Tibial artery (tissue), 4 donors: ENCODE measurements at regions not wholly inside any gene's neighbourhood (a gene's known extent, or its start where the extent isn't known, plus 50 kb on each side); places are given as distances from the start of the nearest gene placed in this dataset.

Experiments
- DNase-seq, 2 donors: peaks; one replicate each; pipeline ENCODE4 v3.0.0-alpha.2; 2019
- H3K27ac ChIP-seq, 2 donors: fragments of 200-600 bp; sonication (generic) in 1 of 2; 1 replicate in 1 of 2; 2 replicates in 1 of 2; pipeline ENCODE4 v1.5.1; 2018 to 2019; ENCODE audit warnings: mild to moderate bottlenecking in 1 of 2
- H3K27me3 ChIP-seq, 2 donors: fragments of 200-600 bp; sonication (generic) in 1 of 2; one replicate each; pipeline versions ENCODE4 v1.5.1 to v1.6.0; 2016 to 2019
- H3K36me3 ChIP-seq, 3 donors: fragments of 200-600 bp; sonication (generic) in 2 of 3; one replicate each; pipeline ENCODE4 v1.5.1; 2016 to 2019; ENCODE audit warnings: mild to moderate bottlenecking in 2 of 3
- H3K4me1 ChIP-seq, 4 donors: fragments of 200-600 bp; sonication (generic) in 2 of 4; 1 replicate in 3 of 4; 2 replicates in 1 of 4; pipeline ENCODE4 v1.5.1; 2016 to 2019
- H3K4me3 ChIP-seq, 2 donors: fragments of 200-600 bp; sonication (generic) in 1 of 2; 1 replicate in 1 of 2; 2 replicates in 1 of 2; pipeline ENCODE4 v1.5.1; 2018 to 2019; ENCODE audit warnings: mild to moderate bottlenecking in 2 of 2
- H3K9me3 ChIP-seq, 3 donors: fragments of 200-600 bp; sonication (generic) in 1 of 3; one replicate each; pipeline ENCODE4 v1.5.1; 2016 to 2019
- intact Hi-C: fragments of 100-400 bp; cut with DNase I; formaldehyde crosslinking; loops from one replicate; pipeline ENCODE4 v1.15.0; 2023; ENCODE audit warnings: low total_unique reads
- TF ChIP-seq, protein P1 (sequence below), 2 experiments: fragments of 200-600 bp in 1 of 2; fragments of 450-650 bp in 1 of 2; IDR thresholded peaks; one replicate each; pipeline ENCODE4 v1.5.1; 2017 to 2019; ENCODE audit warnings: antibody characterized with exemption in 2 of 2, mild to moderate bottlenecking in 1 of 2, moderate library complexity in 1 of 2

DNA sequence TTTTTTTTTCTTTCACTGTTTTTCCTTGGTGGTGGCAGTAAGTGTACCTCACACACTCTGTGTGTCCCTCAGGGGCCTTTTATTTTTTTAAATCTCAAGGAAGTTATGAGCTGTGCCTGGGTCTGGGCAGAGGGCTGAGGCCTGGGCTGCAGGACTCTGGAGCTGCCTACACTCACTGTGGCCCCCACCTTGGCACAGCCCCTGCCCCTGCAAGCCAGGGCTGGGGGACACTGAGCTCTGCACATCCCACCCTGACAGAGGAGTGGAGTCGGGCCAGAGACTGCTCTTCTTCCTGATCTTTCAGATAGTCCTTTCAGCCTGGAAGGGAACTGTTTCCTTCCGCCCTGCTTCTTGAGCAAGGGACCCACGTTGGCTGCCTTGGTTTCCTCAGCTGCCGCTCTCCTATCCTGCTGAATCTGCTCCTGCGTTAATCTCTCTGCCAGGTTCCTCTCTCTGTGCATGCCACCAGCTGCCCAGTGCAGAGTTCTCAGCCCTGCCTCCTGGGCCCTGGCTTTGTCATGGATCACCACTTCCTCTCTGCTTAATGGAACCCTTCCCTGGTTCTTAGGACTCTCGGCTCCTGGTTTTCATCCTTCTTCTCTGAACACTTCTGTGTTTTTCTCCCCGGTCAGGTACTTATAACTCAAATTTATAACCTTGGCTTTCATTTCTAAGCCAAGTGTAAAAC lies 502.3 kb downstream of the DIRAS2 start:
- intact Hi-C loops, result no loop called here
- H3K4me3 ChIP-seq, result no peak overlapping the region
- DNase-seq, result peak in 1 of 2 donors; percentile 22

DNA sequence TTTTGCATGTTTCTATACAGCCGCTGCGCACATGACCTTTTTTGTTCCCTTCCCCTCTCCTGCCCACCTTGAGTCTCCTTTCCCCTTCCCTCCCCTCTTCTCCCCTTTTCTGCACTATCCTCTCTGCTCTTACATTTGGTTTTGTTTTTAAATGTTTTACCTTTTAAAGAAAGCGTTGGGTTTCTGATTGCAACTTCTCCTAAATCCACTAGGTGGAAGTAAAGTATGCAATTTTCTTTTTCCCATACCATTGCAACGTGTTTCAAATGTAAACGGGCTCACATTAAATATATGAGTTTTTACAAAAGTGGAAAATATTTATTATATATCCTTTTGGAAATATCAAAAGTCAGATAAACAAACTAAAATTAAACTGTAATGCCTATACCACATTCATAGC lies 500.9 kb downstream of the DIRAS2 start:
- DNase-seq, result no peak
- TF ChIP-seq, protein P1, sequence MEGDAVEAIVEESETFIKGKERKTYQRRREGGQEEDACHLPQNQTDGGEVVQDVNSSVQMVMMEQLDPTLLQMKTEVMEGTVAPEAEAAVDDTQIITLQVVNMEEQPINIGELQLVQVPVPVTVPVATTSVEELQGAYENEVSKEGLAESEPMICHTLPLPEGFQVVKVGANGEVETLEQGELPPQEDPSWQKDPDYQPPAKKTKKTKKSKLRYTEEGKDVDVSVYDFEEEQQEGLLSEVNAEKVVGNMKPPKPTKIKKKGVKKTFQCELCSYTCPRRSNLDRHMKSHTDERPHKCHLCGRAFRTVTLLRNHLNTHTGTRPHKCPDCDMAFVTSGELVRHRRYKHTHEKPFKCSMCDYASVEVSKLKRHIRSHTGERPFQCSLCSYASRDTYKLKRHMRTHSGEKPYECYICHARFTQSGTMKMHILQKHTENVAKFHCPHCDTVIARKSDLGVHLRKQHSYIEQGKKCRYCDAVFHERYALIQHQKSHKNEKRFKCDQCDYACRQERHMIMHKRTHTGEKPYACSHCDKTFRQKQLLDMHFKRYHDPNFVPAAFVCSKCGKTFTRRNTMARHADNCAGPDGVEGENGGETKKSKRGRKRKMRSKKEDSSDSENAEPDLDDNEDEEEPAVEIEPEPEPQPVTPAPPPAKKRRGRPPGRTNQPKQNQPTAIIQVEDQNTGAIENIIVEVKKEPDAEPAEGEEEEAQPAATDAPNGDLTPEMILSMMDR (IDR thresholded peaks at IDR 0.05), result peak; percentile 25 to 30
- H3K4me3 ChIP-seq, result no peak overlapping the region
- H3K9me3 ChIP-seq, result no peaks in the 10 kb centered on the region
- H3K27ac ChIP-seq, result no peak overlapping the region
- H3K4me1 ChIP-seq, result no peaks in the 10 kb centered on the region
- no peaks in the 10 kb centered on the region for H3K36me3 ChIP-seq
- peaks cover 0 to 2% of the 10 kb centered on the region in 2 donors for H3K27me3 ChIP-seq
- intact Hi-C loops, result no loop called here

More for the DNA sequence above, 502.3 kb downstream of the DIRAS2 start:
- TF ChIP-seq, protein P1 (IDR thresholded peaks at IDR 0.05), result no peak
- no peaks in the 10 kb centered on the region for H3K4me1 ChIP-seq
- H3K36me3 ChIP-seq, result no peaks in the 10 kb centered on the region
- no peak overlapping the region for H3K27ac ChIP-seq
- peaks cover 0 to 2% of the 10 kb centered on the region in 2 donors for H3K27me3 ChIP-seq
- H3K9me3 ChIP-seq, result no peaks in the 10 kb centered on the region

DNA sequence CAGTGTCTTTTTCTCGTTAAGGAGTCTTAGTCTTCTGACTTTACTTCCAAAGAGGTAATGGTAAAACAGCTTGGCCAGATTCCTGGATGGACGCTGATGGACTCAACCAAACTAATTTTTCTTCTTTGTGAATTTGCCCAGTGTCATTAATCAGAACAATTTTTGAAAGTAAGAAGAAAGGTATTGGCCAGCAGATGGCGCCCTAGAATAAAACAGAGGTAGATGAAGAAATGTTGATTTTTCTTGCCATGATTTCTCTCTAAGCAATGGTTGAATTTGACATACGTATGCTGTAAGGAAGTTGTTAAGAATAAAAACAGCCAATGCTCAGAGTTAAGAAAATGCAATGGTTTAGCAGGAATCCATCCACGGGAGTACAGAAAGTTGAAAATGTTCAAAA lies 500.0 kb downstream of the DIRAS2 start:
- no peak overlapping the region for H3K4me3 ChIP-seq
- TF ChIP-seq, protein P1 (IDR thresholded peaks at IDR 0.05), result peak; percentile 21 to 24

DNA sequence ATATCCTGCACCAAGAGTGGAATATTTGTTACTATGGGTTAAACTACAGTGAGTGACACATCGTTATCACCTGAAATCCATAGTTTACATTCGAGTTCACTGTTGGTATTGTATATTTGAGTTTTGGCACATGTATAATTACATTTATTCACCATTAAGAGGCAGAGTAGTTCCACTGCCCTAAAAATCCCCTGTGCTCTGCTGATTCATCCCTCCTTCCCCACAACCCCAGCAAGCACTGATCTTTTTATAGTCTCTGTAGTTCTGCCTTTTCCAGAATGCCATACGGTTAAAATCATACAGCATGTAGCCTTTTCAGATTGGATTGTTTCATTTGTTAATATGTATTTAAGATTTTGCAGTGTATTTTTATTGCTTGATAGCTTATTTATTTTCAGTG lies 495.2 kb downstream of the DIRAS2 start:
- H3K27me3 ChIP-seq, result peaks cover 0 to 2% of the 10 kb centered on the region in 2 donors
- intact Hi-C loops, result no loop called here
- TF ChIP-seq, protein P1 (IDR thresholded peaks at IDR 0.05), result no peak

More for the DNA sequence above, 500.0 kb downstream of the DIRAS2 start:
- Histone ChIP-seq H3K36me3 (no peaks in the 10 kb centered on the region), H3K9me3 (no peaks in the 10 kb centered on the region), H3K27me3 (peaks cover 0 to 5% of the 10 kb centered on the region in 2 donors), H3K27ac (no peak overlapping the region), H3K4me1 (no peaks in the 10 kb centered on the region)
- DNase-seq, result peak in 1 of 2 donors; percentile 48
- intact Hi-C loops, result no loop called here

DNA sequence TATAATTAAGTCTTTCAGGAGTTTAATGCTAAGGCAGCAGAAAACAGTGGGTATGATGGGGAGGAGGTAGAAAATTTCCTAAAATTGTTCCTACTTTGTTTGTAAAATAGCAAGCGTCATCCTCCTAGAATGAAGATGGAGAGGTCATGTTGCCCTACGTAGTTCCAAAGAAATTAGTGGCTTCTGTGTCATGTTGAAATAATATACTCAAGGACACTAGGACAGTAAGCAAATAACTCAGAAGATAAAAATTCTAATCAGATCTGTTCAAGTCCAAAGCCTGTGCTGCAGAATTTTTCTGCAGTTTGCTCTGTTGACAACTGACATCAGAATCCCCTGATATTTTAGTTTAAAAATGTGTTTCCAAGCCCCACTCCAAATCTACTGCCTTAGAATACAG lies 486.3 kb downstream of the DIRAS2 start:
- Histone ChIP-seq H3K36me3 (no peaks in the 10 kb centered on the region), H3K27ac (no peak overlapping the region), H3K4me1 (no peaks in the 10 kb centered on the region), H3K4me3 (no peak overlapping the region), H3K27me3 (no peaks in the 10 kb centered on the region), H3K9me3 (no peaks in the 10 kb centered on the region)
- intact Hi-C loops, result no loop called here
- DNase-seq, result no peak
- TF ChIP-seq, protein P1 (IDR thresholded peaks at IDR 0.05), result no peak

More for the DNA sequence above, 495.2 kb downstream of the DIRAS2 start:
- DNase-seq, result no peak
- Histone ChIP-seq H3K9me3 (no peaks in the 10 kb centered on the region), H3K4me1 (no peaks in the 10 kb centered on the region), H3K36me3 (no peaks in the 10 kb centered on the region), H3K27ac (no peak overlapping the region), H3K4me3 (no peak overlapping the region)
